Spleen (tissue), 7 donors: ENCODE measurements at regions not wholly inside any gene's neighbourhood (a gene's known extent, or its start where the extent isn't known, plus 50 kb on each side); places are given as distances from the start of the nearest gene placed in this dataset.

Experiments
- POLR2A ChIP-seq, 3 donors: fragments of 450-650 bp; IDR thresholded peaks; one replicate each; pipeline ENCODE4 v1.5.1; 2017; ENCODE audit warnings: antibody characterized with exemption in 3 of 3, mild to moderate bottlenecking in 1 of 3
- POLR2AphosphoS5 ChIP-seq, 3 donors: sonication (generic); formaldehyde crosslinking; IDR thresholded peaks; one replicate each; pipeline ENCODE4 v1.5.1; 2017; ENCODE audit warnings: antibody characterized with exemption in 3 of 3
- TF ChIP-seq, protein P1 (sequence below), 11 experiments: fragments of 200-600 bp in 7 of 11; fragments of 450-650 bp in 4 of 11; sonication (generic) in 4 of 11; IDR thresholded peaks in 8 of 11; conservative IDR thresholded peaks in 3 of 11; 1 replicate in 7 of 11; 2 replicates in 4 of 11; pipeline versions ENCODE4 v1.4.0 to v1.8.0; 2016 to 2021; ENCODE audit warnings: antibody characterized with exemption in 11 of 11, inconsistent platforms in 4 of 11, mild to moderate bottlenecking in 1 of 11
- donor health status: DM: no; HTN: no; CAD: no; lungs with moderate emphysema.
- donor health status: DM: no; HTN: no; CAD: no.
- donor health status: DM: no; HTN: no; CAD: no.

DNA sequence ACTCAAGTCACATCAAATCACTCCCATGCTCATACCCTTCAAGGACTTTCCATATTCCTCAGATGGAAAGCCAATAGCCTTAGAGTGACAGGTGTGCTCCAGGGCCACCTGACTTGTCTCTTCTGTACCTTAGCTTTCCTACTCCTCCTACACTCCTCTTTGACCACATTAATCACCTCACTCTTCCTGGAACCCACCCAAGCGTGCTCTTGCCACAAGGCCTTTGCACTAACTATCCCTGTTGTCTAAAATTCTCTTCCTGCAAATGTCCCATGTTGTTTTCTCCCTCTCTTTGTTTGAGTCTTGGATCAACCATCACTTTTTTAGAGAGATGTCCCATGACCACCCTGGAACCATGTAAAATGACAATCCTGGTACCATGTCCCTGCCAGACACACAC, 244.1 kb downstream of the AASDHPPT start:
- TF ChIP-seq, protein P1, sequence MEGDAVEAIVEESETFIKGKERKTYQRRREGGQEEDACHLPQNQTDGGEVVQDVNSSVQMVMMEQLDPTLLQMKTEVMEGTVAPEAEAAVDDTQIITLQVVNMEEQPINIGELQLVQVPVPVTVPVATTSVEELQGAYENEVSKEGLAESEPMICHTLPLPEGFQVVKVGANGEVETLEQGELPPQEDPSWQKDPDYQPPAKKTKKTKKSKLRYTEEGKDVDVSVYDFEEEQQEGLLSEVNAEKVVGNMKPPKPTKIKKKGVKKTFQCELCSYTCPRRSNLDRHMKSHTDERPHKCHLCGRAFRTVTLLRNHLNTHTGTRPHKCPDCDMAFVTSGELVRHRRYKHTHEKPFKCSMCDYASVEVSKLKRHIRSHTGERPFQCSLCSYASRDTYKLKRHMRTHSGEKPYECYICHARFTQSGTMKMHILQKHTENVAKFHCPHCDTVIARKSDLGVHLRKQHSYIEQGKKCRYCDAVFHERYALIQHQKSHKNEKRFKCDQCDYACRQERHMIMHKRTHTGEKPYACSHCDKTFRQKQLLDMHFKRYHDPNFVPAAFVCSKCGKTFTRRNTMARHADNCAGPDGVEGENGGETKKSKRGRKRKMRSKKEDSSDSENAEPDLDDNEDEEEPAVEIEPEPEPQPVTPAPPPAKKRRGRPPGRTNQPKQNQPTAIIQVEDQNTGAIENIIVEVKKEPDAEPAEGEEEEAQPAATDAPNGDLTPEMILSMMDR (IDR thresholded peaks at IDR 0.05 in 8 of 11, conservative IDR thresholded peaks at IDR 0.05 in 3 of 11), result no peak
- TF ChIP-seq POLR2A (IDR thresholded peaks at IDR 0.05) (no peak), POLR2AphosphoS5 (IDR thresholded peaks at IDR 0.05) (no peak)
